GM23338 (cell line): ENCODE measurements at regions not wholly inside any gene's neighbourhood (a gene's known extent, or its start where the extent isn't known, plus 50 kb on each side); places are given as distances from the start of the nearest gene placed in this dataset.

Experiments used
- ATAC-seq: fragments of 200-7000 bp; cut with Tn5 transposase; 3 replicates; pipeline ENCODE4 v1.9.1; 2020
- DNase-seq: peaks from one replicate; pipeline ENCODE4 v3.0.0-alpha.2; 2015; ENCODE audit warnings: low spot score
- H2AFZ ChIP-seq: fragments of 200-600 bp; sonication (generic); 2 replicates; pipeline ENCODE4 v1.8.0; 2016; ENCODE audit warnings: antibody characterized with exemption, mild to moderate bottlenecking, moderate library complexity
- H3F3A ChIP-seq: fragments of 200-600 bp; sonication (generic); replicated peaks from 2 replicates; pipeline ENCODE4 v1.8.0; 2017; ENCODE audit warnings: antibody characterized with exemption, mixed run types, low read depth
- H3K27ac ChIP-seq: fragments of 200-600 bp; sonication (generic); 2 replicates; pipeline ENCODE4 v1.6.1; 2016; ENCODE audit warnings: low read depth
- H3K27me3 ChIP-seq: fragments of 200-600 bp; sonication (generic); 2 replicates; pipeline ENCODE4 v1.8.0; 2016; ENCODE audit warnings: mild to moderate bottlenecking, mixed run types, moderate library complexity; ENCODE audit not compliant: insufficient read depth
- H3K36me3 ChIP-seq: fragments of 200-600 bp; sonication (generic); 2 replicates; pipeline ENCODE4 v1.8.0; 2016; ENCODE audit warnings: mild to moderate bottlenecking; ENCODE audit not compliant: insufficient read depth
- H3K4me1 ChIP-seq: fragments of 200-600 bp; sonication (generic); 2 replicates; pipeline ENCODE4 v1.8.0; 2016; ENCODE audit warnings: mild to moderate bottlenecking, moderate library complexity; ENCODE audit not compliant: insufficient read depth
- H3K4me2 ChIP-seq: fragments of 200-600 bp; sonication (generic); 2 replicates; pipeline ENCODE4 v1.7.1; 2017; ENCODE audit warnings: mixed run types
- H3K4me3 ChIP-seq: fragments of 200-600 bp; sonication (generic); 2 replicates; pipeline ENCODE4 v1.6.1; 2016; ENCODE audit warnings: mixed run types
- H3K79me2 ChIP-seq: fragments of 200-600 bp; sonication (generic); replicated peaks from 2 replicates; pipeline ENCODE4 v1.8.0; 2017; ENCODE audit warnings: mild to moderate bottlenecking; ENCODE audit not compliant: insufficient read depth
- H3K9me2 ChIP-seq: fragments of 200-600 bp; sonication (generic); 2 replicates; pipeline ENCODE4 v1.8.0; 2017; ENCODE audit not compliant: insufficient read depth
- H4K20me1 ChIP-seq: fragments of 200-600 bp; sonication (generic); replicated peaks from 2 replicates; pipeline ENCODE4 v1.8.0; 2017; ENCODE audit warnings: mild to moderate bottlenecking; ENCODE audit not compliant: insufficient read depth
- H3K27ac Mint-ChIP-seq: 2 replicates; pipeline ENCODE4 v1.8.0; 2020; ENCODE audit warnings: inconsistent platforms, mild to moderate bottlenecking, moderate library complexity, mixed read lengths
- H3K27me3 Mint-ChIP-seq: 3 replicates; pipeline ENCODE4 v1.8.0; 2022; ENCODE audit warnings: low read depth, mild to moderate bottlenecking, moderate library complexity, mixed read lengths, inconsistent platforms; ENCODE audit not compliant: insufficient read depth, poor library complexity
- H3K36me3 Mint-ChIP-seq: 3 replicates; pipeline ENCODE4 v1.8.0; 2021; ENCODE audit warnings: low read depth, mild to moderate bottlenecking, inconsistent platforms, moderate library complexity, mixed read lengths
- H3K4me1 Mint-ChIP-seq: 3 replicates; pipeline ENCODE4 v1.8.0; 2020; ENCODE audit warnings: mild to moderate bottlenecking, inconsistent platforms, mixed read lengths
- H3K4me3 Mint-ChIP-seq: 3 replicates; pipeline ENCODE4 v1.8.0; 2021; ENCODE audit warnings: moderate library complexity, mild to moderate bottlenecking, inconsistent platforms, mixed read lengths
- H3K9me3 Mint-ChIP-seq: 3 replicates; pipeline ENCODE4 v1.8.0; 2020; ENCODE audit warnings: moderate library complexity, mild to moderate bottlenecking, inconsistent platforms, mixed read lengths
- CREB1 ChIP-seq: fragments of 250-450 bp; sonication (Bioruptor Pico); IDR thresholded peaks from 2 replicates; pipeline ENCODE4 v1.5.0; 2020; ENCODE audit warnings: low read depth, mild to moderate bottlenecking, moderate library complexity
- CTCF ChIP-seq, 2 experiments: fragments of 200-600 bp in 1 of 2; sonication (generic) in 1 of 2; conservative IDR thresholded peaks; 2 replicates each; pipeline versions ENCODE4 v1.5.1 to v1.6.1; 2016 to 2017; ENCODE audit warnings: antibody characterized with exemption in 2 of 2, low read depth in 2 of 2, mild to moderate bottlenecking in 2 of 2, moderate library complexity in 1 of 2
- ETS1 ChIP-seq: IDR thresholded peaks from 2 replicates; pipeline ENCODE4 v1.6.1; 2016; ENCODE audit warnings: antibody characterized with exemption
- EZH2 ChIP-seq: fragments of 200-600 bp; sonication (generic); IDR thresholded peaks from one replicate; pipeline ENCODE4 v1.8.0; 2017; ENCODE audit warnings: antibody characterized with exemption, mild to moderate bottlenecking, low read depth; ENCODE audit not compliant: unreplicated experiment
- EZH2phosphoT487 ChIP-seq: fragments of 200-600 bp; sonication (generic); IDR thresholded peaks from one replicate; pipeline ENCODE4 v1.8.1; 2018; ENCODE audit warnings: antibody characterized with exemption; ENCODE audit not compliant: unreplicated experiment
- JUNB ChIP-seq: IDR thresholded peaks from one replicate; pipeline ENCODE4 v1.6.1; 2016; ENCODE audit warnings: antibody characterized with exemption; ENCODE audit not compliant: unreplicated experiment
- NANOG ChIP-seq: IDR thresholded peaks from 2 replicates; pipeline ENCODE4 v1.6.1; 2016; ENCODE audit warnings: antibody characterized with exemption, borderline replicate concordance
- POLR2AphosphoS5 ChIP-seq: IDR thresholded peaks from 2 replicates; pipeline ENCODE4 v1.6.1; 2016; ENCODE audit warnings: antibody characterized with exemption, low read depth
- ZNF114 ChIP-seq: fragments of 250-450 bp; sonication (Bioruptor Pico); IDR thresholded peaks from 2 replicates; pipeline ENCODE4 v1.5.0; 2020; ENCODE audit warnings: mild to moderate bottlenecking, moderate library complexity
- ZNF331 ChIP-seq: fragments of 250-450 bp; sonication (Bioruptor Pico); IDR thresholded peaks from 2 replicates; pipeline ENCODE4 v1.5.0; 2020; ENCODE audit warnings: low read depth, mild to moderate bottlenecking, moderate library complexity
- ZNF462 ChIP-seq: fragments of 250-450 bp; sonication (Bioruptor Pico); IDR thresholded peaks from 2 replicates; pipeline ENCODE4 v1.5.0; 2020; ENCODE audit warnings: mild to moderate bottlenecking, moderate library complexity

GRCh38 chr4:11252149-11252548 lies 176.5 kb downstream of the HS3ST1 start:
- Mint-ChIP-seq H3K4me1 (peaks cover 3% of the 10 kb centered on the region; the same call in 1 of the 3 replicates), H3K27me3 (peaks cover 2% of the 10 kb centered on the region), H3K27ac (no peak overlapping the region), H3K36me3 (no peaks in the 10 kb centered on the region), H3K4me3 (no peak overlapping the region), H3K9me3 (no peaks in the 10 kb centered on the region)
- Histone ChIP-seq H4K20me1 (no peaks in the 10 kb centered on the region), H3K36me3 (no peaks in the 10 kb centered on the region), H3K79me2 (no peaks in the 10 kb centered on the region), H2AFZ (no peak overlapping the region), H3F3A (no peaks in the 10 kb centered on the region), H3K4me1 (no peaks in the 10 kb centered on the region), H3K4me2 (no peak overlapping the region), H3K27ac (no peak overlapping the region), H3K4me3 (no peak overlapping the region), H3K9me2 (0 out of 2 replicates have a peak, but pooled peaks cover 3% of the 10 kb centered on the region), H3K27me3 (no peaks in the 10 kb centered on the region)
- peak; percentile 27 for DNase-seq
- TF ChIP-seq CTCF (conservative IDR thresholded peaks at IDR 0.05; ENCODE audit: low read depth in 2 of 2) (peak; percentile 18 to 48; a peak in 3 of 4 replicates), POLR2AphosphoS5 (no peak)
- peak; percentile 43; the same call in 2 of the 3 replicates for ATAC-seq

- H3K4me2 ChIP-seq = no peak overlapping the region
- Mint-ChIP-seq H3K27me3 (peaks cover 2% of the 10 kb centered on the region), H3K4me1 (peaks cover 3% of the 10 kb centered on the region; the same call in 1 of the 3 replicates), H3K4me3 (no peak overlapping the region), H3K9me3 (peaks cover 7% of the 10 kb centered on the region; the same call in 2 of the 3 replicates), H3K36me3 (no peaks in the 10 kb centered on the region; the same call in 1 of the 3 replicates), H3K27ac (no peak overlapping the region)
- DNase-seq (no peak), ATAC-seq (no peak)
- no peak overlapping the region for H2AFZ ChIP-seq
- no peaks in the 10 kb centered on the region for H3F3A ChIP-seq
- no peaks in the 10 kb centered on the region for H3K79me2 ChIP-seq
- no peaks in the 10 kb centered on the region for H4K20me1 ChIP-seq
- H3K27me3 ChIP-seq = no peaks in the 10 kb centered on the region
- H3K27ac ChIP-seq = no peak overlapping the region
- no peak overlapping the region for H3K4me3 ChIP-seq
- no peaks in the 10 kb centered on the region for H3K4me1 ChIP-seq
- H3K36me3 ChIP-seq = no peaks in the 10 kb centered on the region
- H3K9me2 ChIP-seq = 0 out of 2 replicates have a peak, but pooled peaks cover 3% of the 10 kb centered on the region
- no peak for TF ChIP-seq ZNF331 (CRISPR knock-in tag)
- no peak for TF ChIP-seq EZH2phosphoT487
- TF ChIP-seq JUNB = no peak
- TF ChIP-seq EZH2 = no peak
- TF ChIP-seq ZNF114 = no peak
- no peak for TF ChIP-seq ZNF462
- TF ChIP-seq POLR2AphosphoS5 = no peak
- no peak for TF ChIP-seq NANOG
- TF ChIP-seq CTCF (conservative IDR thresholded peaks at IDR 0.05; ENCODE audit: low read depth in 2 of 2) = no peak
- TF ChIP-seq CREB1 (CRISPR knock-in tag) = no peak
- TF ChIP-seq ETS1 = no peak
These were observed 178.2 kb downstream of the HS3ST1 start for GRCh38 chr4:11250510-11250909.
